GM12878 (cell line): ENCODE measurements at regions not wholly inside any gene's neighbourhood (a gene's known extent, or its start where the extent isn't known, plus 50 kb on each side); places are given as distances from the start of the nearest gene placed in this dataset.

Source experiments
- ATAC-seq: fragments of 200-7000 bp; cut with Tn5 transposase; 3 replicates; pipeline ENCODE4 v1.9.1; 2020; ENCODE audit warnings: mild to moderate bottlenecking, moderate library complexity
- BruUV-seq: library from RNA; stranded (reverse); fragments of 400-500 nt; replicated peaks from 2 replicates; lab custom pipeline; 2021; lab: Mats Ljungman, UMichigan
- CTCF ChIA-PET: fragments of 300-600 bp; sonication (Branson Sonifier 250); formaldehyde crosslinking; extraction: SDS; loops from one replicate; lab custom pipeline; 2021; ENCODE audit warnings: inconsistent platforms; lab: Yijun Ruan, JAX
- POLR2A ChIA-PET: fragments of 350-600 bp; formaldehyde crosslinking; extraction: SDS; loops from one replicate; lab custom pipeline; 2021; ENCODE audit warnings: inconsistent platforms; lab: Charles Lee
- RAD21 ChIA-PET: fragments of 300-600 bp; sonication (Branson Sonifier 250); formaldehyde crosslinking; loops from one replicate; lab custom pipeline; 2023; ENCODE audit warnings: antibody characterized with exemption; ENCODE audit not compliant: unreplicated experiment; lab: Charles Lee
- SMC1A ChIA-PET: fragments of 300-600 bp; sonication (Branson Sonifier 250); formaldehyde crosslinking; loops from one replicate; lab custom pipeline; 2023; ENCODE audit not compliant: unreplicated experiment, uncharacterized antibody; lab: Charles Lee
- DNase-seq: peaks from one replicate; pipeline ENCODE4 v3.0.0-alpha.2; 2011; ENCODE audit warnings: low read depth, low spot score
- FAIRE-seq: peaks from 3 replicates; lab custom pipeline; 2011; peaks lifted over from hg19 to GRCh38; lab: Jason Lieb, UNC
- H2AFZ ChIP-seq: 2 replicates; pipeline ENCODE4 v1.6.0; 2011; ENCODE audit warnings: low read depth, low read length, control low read depth; ENCODE audit not compliant: control insufficient read depth
- H3K27ac ChIP-seq: 2 replicates; pipeline ENCODE4 v1.5.1; 2011; ENCODE audit warnings: control low read depth; ENCODE audit not compliant: control insufficient read depth, insufficient read depth
- H3K27me3 ChIP-seq, 2 experiments: replicated peaks in 1 of 2; 2 replicates each; pipeline versions ENCODE4 v1.6.0 to v1.6.1; 2011; ENCODE audit warnings: low read length in 1 of 2; ENCODE audit not compliant: control insufficient read depth in 2 of 2, insufficient read depth in 2 of 2
- H3K36me3 ChIP-seq, 2 experiments: 2 replicates each; pipeline ENCODE4 v1.5.1; 2011; ENCODE audit warnings: low read length in 1 of 2; ENCODE audit not compliant: control insufficient read depth in 2 of 2, insufficient read depth in 2 of 2
- H3K4me1 ChIP-seq: 2 replicates; pipeline ENCODE4 v1.6.1; 2011; ENCODE audit warnings: mild to moderate bottlenecking, low read length, moderate library complexity, mixed read lengths; ENCODE audit not compliant: control insufficient read depth, insufficient read depth
- H3K4me2 ChIP-seq: 2 replicates; pipeline ENCODE4 v1.6.0; 2011; ENCODE audit warnings: control low read depth; ENCODE audit not compliant: control insufficient read depth, insufficient read depth
- H3K4me3 ChIP-seq: fragments of 200-600 bp; sonication (generic); 2 replicates; pipeline ENCODE4 v1.5.1; 2016
- H3K79me2 ChIP-seq: 2 replicates; pipeline ENCODE4 v1.6.0; 2011; ENCODE audit warnings: low read length; ENCODE audit not compliant: control insufficient read depth, insufficient read depth
- H3K9ac ChIP-seq: 2 replicates; pipeline ENCODE4 v1.8.0; 2011; ENCODE audit warnings: low read length, control low read depth, mixed read lengths; ENCODE audit not compliant: control insufficient read depth, insufficient read depth
- H3K9me3 ChIP-seq: replicated peaks from 3 replicates; pipeline ENCODE4 v1.5.1; 2011; ENCODE audit warnings: mild to moderate bottlenecking, low read length; ENCODE audit not compliant: control insufficient read depth, insufficient read depth
- H4K20me1 ChIP-seq: 2 replicates; pipeline ENCODE4 v1.6.0; 2011; ENCODE audit not compliant: control insufficient read depth, insufficient read depth
- CHD1 ChIP-seq: IDR thresholded peaks from 2 replicates; pipeline ENCODE4 v1.6.1; 2012; ENCODE audit warnings: low read depth, low read length, improper control_type of control experiment
- CHD4 ChIP-seq: fragments of 200-600 bp; sonication (generic); IDR thresholded peaks from 2 replicates; pipeline ENCODE4 v1.6.1; 2016; ENCODE audit warnings: mild to moderate bottlenecking
- CUX1 ChIP-seq: IDR thresholded peaks from 2 replicates; pipeline ENCODE4 v1.6.1; 2012; ENCODE audit warnings: improper control_type of control experiment, low read depth, low read length; ENCODE audit not compliant: insufficient replicate concordance
- ESRRA ChIP-seq: IDR thresholded peaks from 2 replicates; pipeline ENCODE4 v1.6.1; 2012; ENCODE audit warnings: mild to moderate bottlenecking, low read length, improper control_type of control experiment
- KLF5 ChIP-seq: fragments of 450-650 bp; IDR thresholded peaks from 2 replicates; pipeline ENCODE4 v1.6.1; 2014; ENCODE audit warnings: mild to moderate bottlenecking; ENCODE audit not compliant: partially characterized antibody
- MEF2B ChIP-seq: fragments of 450-650 bp; IDR thresholded peaks from 2 replicates; pipeline ENCODE4 v1.6.1; 2018; ENCODE audit warnings: mild to moderate bottlenecking, moderate library complexity; ENCODE audit not compliant: partially characterized antibody, poor library complexity, severe bottlenecking
- NR2C1 ChIP-seq: fragments of 450-650 bp; IDR thresholded peaks from 2 replicates; pipeline ENCODE4 v1.6.1; 2017; ENCODE audit warnings: antibody characterized with exemption, mild to moderate bottlenecking, moderate library complexity
- PAX5 ChIP-seq: IDR thresholded peaks from 2 replicates; pipeline ENCODE4 v1.6.1; 2011; ENCODE audit warnings: low read depth, low read length, borderline replicate concordance
- RAD21 ChIP-seq: IDR thresholded peaks from 2 replicates; pipeline ENCODE4 v1.6.1; 2011; ENCODE audit warnings: mild to moderate bottlenecking, low read depth, low read length, moderate library complexity; ENCODE audit not compliant: insufficient read depth
- ZNF24 ChIP-seq: fragments of 450-650 bp; IDR thresholded peaks from 2 replicates; pipeline ENCODE4 v1.6.1; 2017; ENCODE audit warnings: antibody characterized with exemption, mild to moderate bottlenecking
- ZNF274 ChIP-seq: IDR thresholded peaks from one replicate; pipeline ENCODE4 v1.8.0; 2011; ENCODE audit not compliant: insufficient read length, insufficient read depth
- WGBS: methylation state at CpG from one replicate; pipeline ENCODE4 v1.1.6; 2016; ENCODE audit warnings: low lambda C conversion rate; ENCODE audit not compliant: insufficient replicate concordance, insufficient coverage; ENCODE audit errors: missing lambda C conversion rate; 5-methylcytosine and 5-hydroxymethylcytosine counted together
- in situ Hi-C: fragments of 300-500 bp; cut with MboI; formaldehyde crosslinking; loops from 9 replicates; pipeline ENCODE4 v1.14.3; 2018; ENCODE audit warnings: mixed read lengths
- intact Hi-C: fragments of 100-400 bp; cut with micrococcal nuclease; formaldehyde crosslinking; loops from one replicate; pipeline ENCODE4 v1.14.2; 2022; ENCODE audit not compliant: unreplicated experiment

GRCh38 chr6:144555066-144555465, 269.9 kb downstream of the UTRN start:
- Histone ChIP-seq H3K4me3 (no peak overlapping the region), H3K9ac (no peak overlapping the region), H2AFZ (no peak overlapping the region), H3K4me1 (no peaks in the 10 kb centered on the region), H3K79me2 (no peaks in the 10 kb centered on the region), H4K20me1 (no peaks in the 10 kb centered on the region), H3K27me3 (no peaks in the 10 kb centered on the region), H3K36me3 (peaks cover 0 to 3% of the 10 kb centered on the region in 2 experiments; a peak in 2 of 4 replicates), H3K9me3 (no peaks in the 10 kb centered on the region), H3K27ac (no peak overlapping the region), H3K4me2 (no peak overlapping the region)
- no peak for TF ChIP-seq CHD4
- no peak for TF ChIP-seq ZNF274
- TF ChIP-seq KLF5: no peak
- no peak for TF ChIP-seq RAD21
- TF ChIP-seq PAX5: no peak
- no peak for TF ChIP-seq CUX1
- no peak for TF ChIP-seq ZNF24
- no peak for TF ChIP-seq CHD1
- no peak for TF ChIP-seq MEF2B
- TF ChIP-seq NR2C1: no peak
- TF ChIP-seq ESRRA: no peak
- intact Hi-C loops: no loop called here
- SMC1A ChIA-PET: interaction anchor here (1.5 kb wide), 1 partner anchor 9 kb away, joined by 4 read pairs; no protein-coding TSS in a partner anchor
- DNase-seq: no peak
- 0% methylated on average over 1 of the region's 1 CpG for whole genome bisulfite sequencing
- no TSS peak for BruUV-seq
- POLR2A ChIA-PET: interaction anchor here (0.5 kb wide), 1 partner anchor 202 kb away, joined by 3 read pairs; no protein-coding TSS in a partner anchor
- no peak for FAIRE-seq
- CTCF ChIA-PET: interaction anchor here (0.7 to 1.2 kb wide), 3 partner anchors 10 to 287 kb away, joined by 3 read pairs; no protein-coding TSS in a partner anchor
- no peak for ATAC-seq
- RAD21 ChIA-PET: no interaction called here
- in situ Hi-C loops: no loop called here
